SH-SY5Y (cell line): ENCODE measurements at regions not wholly inside any gene's neighbourhood (a gene's known extent, or its start where the extent isn't known, plus 50 kb on each side); places are given as distances from the start of the nearest gene placed in this dataset.

Experiments
- GATA2 ChIP-seq: IDR thresholded peaks from 2 replicates; pipeline ENCODE4 v1.6.1; 2011; ENCODE audit warnings: mild to moderate bottlenecking, low read depth, low read length
- GATA3 ChIP-seq: IDR thresholded peaks from 2 replicates; pipeline ENCODE4 v1.6.1; 2011; ENCODE audit warnings: low read depth, mild to moderate bottlenecking, low read length, moderate library complexity

GRCh38 chr14:65910108-65910786 lies 497.7 kb downstream of the FUT8 start:
- TF ChIP-seq GATA2 (no peak), GATA3 (no peak)
